A549 (cell line): ENCODE measurements at regions not wholly inside any gene's neighbourhood (a gene's known extent, or its start where the extent isn't known, plus 50 kb on each side); places are given as distances from the start of the nearest gene placed in this dataset.

ENCODE experiments used
- HOXA7 ChIP-seq: fragments of 250-450 bp; sonication (Bioruptor Pico); IDR thresholded peaks from 2 replicates; pipeline ENCODE4 v1.5.0; 2020; ENCODE audit warnings: mild to moderate bottlenecking, moderate library complexity
- PBX3 ChIP-seq: IDR thresholded peaks from 2 replicates; pipeline ENCODE4 v1.6.1; 2012
- RAD21 ChIP-seq, 2 experiments: fragments of >200 bp in 1 of 2; sonication (Bioruptor Twin) in 1 of 2; formaldehyde crosslinking in 1 of 2; IDR thresholded peaks in 1 of 2; conservative IDR thresholded peaks in 1 of 2; 2 replicates in 1 of 2; 3 replicates in 1 of 2; pipeline ENCODE4 v1.6.1; 2012 to 2018; ENCODE audit warnings: inconsistent platforms in 1 of 2
- TF ChIP-seq, protein P1 (sequence below): fragments of >200 bp; sonication (Bioruptor Twin); formaldehyde crosslinking; IDR thresholded peaks from 3 replicates; pipeline ENCODE4 v1.5.1; 2016

DNA sequence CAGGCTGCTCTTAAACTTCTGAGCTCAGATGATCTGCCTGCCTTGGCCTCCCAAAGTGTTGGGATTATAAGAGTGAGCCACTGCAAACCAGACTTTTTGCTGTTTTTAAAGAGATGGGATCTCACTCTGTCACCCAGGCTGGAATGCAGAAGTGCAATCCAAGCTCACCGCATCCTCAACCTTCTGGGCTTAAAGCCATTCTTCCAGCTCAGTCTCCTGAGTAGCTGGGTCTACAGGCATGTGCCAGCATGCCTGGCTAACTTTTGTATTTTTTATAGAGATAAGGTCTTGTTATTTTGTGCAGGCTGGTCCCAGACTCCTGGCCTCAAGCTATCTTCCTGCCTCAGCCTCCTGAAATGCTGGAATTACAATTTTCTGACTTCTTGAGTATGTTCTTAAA, 1211.6 kb downstream of the CDY2B start:
- TF ChIP-seq RAD21 (conservative IDR thresholded peaks at IDR 0.05 in 1 of 2, IDR thresholded peaks at IDR 0.05 in 1 of 2) (no peak), PBX3 (no peak), HOXA7 (CRISPR knock-in tag) (no peak)
- TF ChIP-seq, protein P1, sequence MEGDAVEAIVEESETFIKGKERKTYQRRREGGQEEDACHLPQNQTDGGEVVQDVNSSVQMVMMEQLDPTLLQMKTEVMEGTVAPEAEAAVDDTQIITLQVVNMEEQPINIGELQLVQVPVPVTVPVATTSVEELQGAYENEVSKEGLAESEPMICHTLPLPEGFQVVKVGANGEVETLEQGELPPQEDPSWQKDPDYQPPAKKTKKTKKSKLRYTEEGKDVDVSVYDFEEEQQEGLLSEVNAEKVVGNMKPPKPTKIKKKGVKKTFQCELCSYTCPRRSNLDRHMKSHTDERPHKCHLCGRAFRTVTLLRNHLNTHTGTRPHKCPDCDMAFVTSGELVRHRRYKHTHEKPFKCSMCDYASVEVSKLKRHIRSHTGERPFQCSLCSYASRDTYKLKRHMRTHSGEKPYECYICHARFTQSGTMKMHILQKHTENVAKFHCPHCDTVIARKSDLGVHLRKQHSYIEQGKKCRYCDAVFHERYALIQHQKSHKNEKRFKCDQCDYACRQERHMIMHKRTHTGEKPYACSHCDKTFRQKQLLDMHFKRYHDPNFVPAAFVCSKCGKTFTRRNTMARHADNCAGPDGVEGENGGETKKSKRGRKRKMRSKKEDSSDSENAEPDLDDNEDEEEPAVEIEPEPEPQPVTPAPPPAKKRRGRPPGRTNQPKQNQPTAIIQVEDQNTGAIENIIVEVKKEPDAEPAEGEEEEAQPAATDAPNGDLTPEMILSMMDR, result no peak
